PC-9 (cell line): ENCODE measurements at regions not wholly inside any gene's neighbourhood (a gene's known extent, or its start where the extent isn't known, plus 50 kb on each side); places are given as distances from the start of the nearest gene placed in this dataset.

Experiments
- CTCF ChIP-seq: fragments of 200-600 bp; sonication (generic); conservative IDR thresholded peaks from 2 replicates; pipeline ENCODE4 v1.6.1; 2017; ENCODE audit warnings: mixed run types, antibody characterized with exemption, mild to moderate bottlenecking, moderate library complexity
- EZH2 ChIP-seq: fragments of 200-600 bp; sonication (generic); IDR thresholded peaks from 2 replicates; pipeline ENCODE4 v1.8.0; 2017; ENCODE audit warnings: antibody characterized with exemption, low read depth

GRCh38 chr14:99077844-99078236 lies 194.2 kb downstream of the BCL11B start:
- no peak for TF ChIP-seq CTCF
- no peak for TF ChIP-seq EZH2
